Islet of Langerhans (tissue), 1 donor: ENCODE measurements at regions not wholly inside any gene's neighbourhood (a gene's known extent, or its start where the extent isn't known, plus 50 kb on each side); places are given as distances from the start of the nearest gene placed in this dataset.

Source experiments
- FAIRE-seq: peaks from one replicate; lab custom pipeline; 2011; peaks lifted over from hg19 to GRCh38; lab: Jason Lieb, UNC

DNA sequence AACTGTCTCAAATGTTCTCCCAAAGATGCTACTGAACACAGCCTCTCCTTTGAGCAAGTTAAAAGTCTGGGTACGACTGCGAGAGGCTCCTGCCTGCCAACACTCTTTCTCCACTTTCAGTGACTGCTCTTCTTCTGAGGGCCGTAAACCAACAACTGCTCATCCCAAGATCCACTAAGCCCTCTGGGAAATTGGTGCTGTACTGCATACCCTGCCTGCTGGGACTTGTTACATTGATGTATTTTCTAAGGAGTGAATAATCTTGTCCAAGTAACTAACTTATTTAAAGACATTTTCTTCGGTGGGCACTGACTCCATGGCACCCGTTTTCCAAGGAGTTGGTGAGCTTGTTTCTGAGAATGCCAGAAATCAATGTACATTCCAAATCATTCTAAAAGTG, 87.2 kb downstream of the ZNF280B start:
- FAIRE-seq, result no peak

DNA sequence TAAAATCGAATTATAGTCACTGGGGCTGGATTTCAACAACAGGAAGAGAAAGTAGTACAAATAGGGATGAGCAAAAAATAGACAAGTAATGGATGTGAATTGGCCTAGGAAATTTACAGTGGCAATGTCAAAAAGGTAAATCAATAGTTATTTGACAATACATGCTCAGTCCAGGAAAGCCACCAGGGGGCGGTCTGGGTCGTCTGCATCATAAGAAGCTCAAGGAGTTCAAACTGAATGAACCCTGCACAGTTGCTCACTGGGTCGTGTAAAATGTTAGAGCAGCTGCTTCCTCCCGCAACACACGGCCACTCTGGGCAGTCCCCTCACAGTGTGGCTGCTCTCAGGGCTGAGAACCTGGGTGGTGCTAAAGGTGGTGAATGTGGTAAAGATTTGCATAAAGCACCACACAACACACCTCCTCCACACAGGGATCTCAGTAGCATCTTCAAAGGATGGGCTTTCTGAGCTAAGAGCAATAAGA, 85.9 kb downstream of the ZNF280B start:
- no peak for FAIRE-seq

DNA sequence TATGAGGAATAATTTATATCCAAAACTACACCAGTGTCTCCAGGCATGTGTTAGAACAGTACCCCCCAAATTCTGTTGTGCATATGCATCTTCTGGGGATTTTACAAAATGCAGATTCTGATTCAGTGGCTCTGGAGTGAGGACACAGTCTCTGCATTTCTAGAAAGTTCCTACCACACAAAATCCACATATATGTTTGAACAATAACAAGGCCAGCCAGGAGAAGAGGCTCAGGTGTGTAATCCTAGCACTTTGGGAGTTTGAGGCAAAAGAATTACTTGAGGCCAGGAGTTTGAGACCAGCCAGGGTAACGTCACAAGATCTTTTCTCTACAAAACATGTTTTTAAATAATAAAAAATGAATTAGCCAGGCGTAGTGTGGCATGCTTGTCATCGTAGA, 84.9 kb downstream of the ZNF280B start:
- FAIRE-seq, result no peak

DNA sequence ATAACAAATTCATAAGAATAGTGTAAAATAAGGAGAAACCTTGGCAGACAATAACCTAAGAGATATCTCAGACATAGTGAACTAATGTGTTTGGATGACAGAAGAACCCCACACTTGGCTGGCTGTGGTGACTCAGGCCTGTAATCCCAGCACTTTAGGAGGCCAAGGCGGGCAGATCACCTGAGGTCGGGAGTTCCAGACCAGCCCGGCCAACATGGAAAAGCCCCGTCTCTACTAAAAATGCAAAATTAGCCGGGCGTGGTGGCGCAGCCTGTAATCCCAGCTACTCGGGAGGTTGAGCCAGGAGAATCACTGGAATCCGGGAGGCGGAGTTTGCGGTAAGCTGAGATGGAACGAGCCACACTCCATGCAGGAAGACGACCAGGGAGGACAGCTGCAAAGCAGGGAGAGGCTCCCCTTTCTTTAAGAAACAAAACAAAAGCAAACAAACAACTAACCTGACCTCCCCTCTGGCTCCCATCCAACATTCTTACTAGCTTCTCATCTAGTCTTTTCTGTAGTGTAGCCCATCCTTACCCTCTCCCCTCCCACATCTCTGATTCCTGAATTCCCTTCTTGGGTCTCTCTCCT, 84.2 kb downstream of the ZNF280B start:
- FAIRE-seq, result no peak

DNA sequence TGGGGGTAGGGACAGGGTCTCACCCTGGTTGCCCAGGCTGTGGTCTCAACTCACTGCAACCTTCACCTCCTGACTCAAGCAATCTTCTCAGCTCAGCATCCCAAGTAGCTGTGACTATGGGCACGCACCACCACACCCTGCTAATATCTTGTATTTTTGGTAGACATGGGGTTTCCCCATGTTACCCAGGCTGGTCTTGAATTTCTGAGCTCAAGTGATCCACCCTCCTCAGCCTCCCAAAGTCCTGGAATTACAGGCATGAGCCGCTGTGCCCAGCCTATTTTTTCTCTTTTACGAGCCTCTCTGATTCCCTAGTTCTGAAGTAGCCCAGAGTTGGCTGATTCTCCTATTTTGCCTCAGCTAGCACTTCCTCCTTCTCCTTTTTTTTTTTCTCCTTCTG, 83.6 kb downstream of the ZNF280B start:
- no peak for FAIRE-seq

DNA sequence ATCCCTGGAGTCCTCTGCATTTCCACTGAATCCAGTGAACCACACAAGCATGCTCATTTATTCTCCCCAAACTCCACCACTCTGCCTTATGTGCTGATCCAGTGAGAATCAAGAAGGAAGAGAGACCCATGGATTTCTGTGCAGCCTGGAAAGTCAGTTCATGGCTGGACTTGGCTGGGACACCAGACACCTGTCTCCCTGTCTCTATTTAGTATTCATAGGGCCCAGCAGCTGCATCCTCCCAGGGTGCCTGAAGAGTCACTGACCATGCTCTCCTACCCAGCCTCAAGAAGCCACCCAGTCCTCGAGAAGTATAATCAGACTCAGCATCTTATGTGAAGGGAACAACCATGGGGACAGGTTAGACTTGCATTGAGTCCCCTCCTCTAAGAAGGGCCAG, 83.2 kb downstream of the ZNF280B start:
- FAIRE-seq, result no peak

DNA sequence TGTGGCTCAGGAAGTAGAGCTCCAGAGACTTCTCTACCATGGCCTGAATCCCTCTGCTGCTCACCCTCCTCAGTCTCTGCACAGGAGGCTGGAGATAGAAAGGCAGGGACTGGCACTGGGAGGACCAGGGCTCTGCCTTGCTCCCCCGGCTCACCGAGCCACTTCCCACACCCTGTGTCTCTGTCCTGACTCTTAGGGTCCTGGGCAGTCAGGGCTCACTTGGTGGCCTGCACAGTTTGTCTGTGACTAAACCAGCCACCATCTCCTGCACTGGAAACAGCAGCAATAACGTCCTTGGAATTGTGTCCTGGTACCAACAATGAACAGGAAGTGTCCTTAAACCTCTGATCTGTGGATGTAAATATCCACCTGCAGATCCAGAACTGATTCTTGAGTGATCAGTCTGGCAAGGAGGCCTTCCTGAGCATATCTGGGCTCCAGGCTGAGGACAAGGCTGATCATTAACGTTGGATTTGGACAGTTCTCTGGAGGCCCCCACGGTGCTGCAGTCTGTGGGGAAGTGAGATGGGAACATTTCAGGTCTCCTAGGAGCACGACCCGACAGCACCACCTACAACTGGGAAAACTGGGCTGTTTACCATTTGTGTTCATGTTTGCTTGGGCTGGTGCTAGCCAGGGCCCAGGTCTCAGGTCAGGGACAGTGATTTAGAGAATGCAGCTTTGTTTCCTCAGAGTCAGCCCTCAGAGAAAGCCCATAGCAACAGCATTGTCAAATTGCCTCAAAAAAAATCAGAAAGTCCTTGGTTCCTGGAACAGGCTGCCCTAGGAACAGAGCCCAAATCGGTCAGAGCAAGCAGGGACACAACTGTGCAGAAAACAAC, 82.5 kb downstream of the ZNF280B start:
- FAIRE-seq, result no peak

DNA sequence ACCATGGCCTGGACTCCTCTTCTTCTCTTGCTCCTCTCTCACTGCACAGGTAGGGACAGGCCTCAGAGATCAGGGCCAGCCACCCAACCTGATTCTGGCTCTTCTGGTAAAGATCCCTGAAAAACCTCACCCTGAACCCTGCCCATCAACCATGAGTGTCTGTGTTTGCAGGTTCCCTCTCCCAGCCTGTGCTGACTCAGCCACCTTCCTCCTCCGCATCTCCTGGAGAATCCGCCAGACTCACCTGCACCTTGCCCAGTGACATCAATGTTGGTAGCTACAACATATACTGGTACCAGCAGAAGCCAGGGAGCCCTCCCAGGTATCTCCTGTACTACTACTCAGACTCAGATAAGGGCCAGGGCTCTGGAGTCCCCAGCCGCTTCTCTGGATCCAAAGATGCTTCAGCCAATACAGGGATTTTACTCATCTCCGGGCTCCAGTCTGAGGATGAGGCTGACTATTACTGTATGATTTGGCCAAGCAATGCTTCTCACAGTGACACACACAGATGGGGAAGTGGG, 80.9 kb downstream of the ZNF280B start:
- FAIRE-seq, result no peak

DNA sequence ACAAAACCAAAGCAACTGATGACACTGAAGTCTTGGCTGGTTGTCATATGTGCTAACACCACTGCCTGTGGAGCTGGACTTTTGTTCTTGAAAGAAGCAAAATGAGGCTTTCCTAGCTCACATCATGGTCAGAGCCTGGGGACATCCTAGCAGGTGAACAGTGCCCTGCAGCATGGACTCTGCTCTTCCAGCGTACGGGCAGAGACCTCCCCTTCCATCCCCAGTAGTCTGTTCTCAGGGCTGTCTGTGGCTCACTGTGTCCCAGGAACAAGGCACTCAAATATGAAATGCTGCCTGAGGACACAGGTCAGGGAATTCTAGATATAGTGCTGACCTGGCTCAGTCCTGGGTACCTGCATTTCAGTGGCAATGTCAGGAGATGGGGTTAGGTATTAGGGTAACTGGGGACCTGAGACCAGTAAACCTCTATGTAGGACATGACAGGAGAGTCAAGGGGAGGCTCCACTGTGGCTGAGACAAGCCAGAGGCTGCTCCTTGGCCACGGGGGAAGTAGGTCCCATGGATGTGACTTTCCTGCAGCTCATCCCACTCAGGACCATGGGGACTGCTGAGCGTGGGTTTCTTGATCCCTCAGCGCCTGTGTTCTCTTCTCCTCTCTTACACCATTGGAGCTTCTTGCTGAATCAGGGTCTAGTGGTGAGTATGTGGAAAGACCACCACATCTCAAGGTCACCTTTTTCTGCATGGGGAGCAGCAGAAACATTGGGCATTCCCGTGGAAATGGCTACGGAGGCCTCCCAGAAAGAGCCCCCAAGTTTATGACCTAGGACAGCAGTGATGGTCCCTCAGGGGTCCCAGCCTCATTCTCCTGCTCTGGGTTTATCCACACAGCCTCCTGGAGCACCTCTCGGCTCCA, 80.1 kb downstream of the ZNF280B start:
- FAIRE-seq, result no peak

DNA sequence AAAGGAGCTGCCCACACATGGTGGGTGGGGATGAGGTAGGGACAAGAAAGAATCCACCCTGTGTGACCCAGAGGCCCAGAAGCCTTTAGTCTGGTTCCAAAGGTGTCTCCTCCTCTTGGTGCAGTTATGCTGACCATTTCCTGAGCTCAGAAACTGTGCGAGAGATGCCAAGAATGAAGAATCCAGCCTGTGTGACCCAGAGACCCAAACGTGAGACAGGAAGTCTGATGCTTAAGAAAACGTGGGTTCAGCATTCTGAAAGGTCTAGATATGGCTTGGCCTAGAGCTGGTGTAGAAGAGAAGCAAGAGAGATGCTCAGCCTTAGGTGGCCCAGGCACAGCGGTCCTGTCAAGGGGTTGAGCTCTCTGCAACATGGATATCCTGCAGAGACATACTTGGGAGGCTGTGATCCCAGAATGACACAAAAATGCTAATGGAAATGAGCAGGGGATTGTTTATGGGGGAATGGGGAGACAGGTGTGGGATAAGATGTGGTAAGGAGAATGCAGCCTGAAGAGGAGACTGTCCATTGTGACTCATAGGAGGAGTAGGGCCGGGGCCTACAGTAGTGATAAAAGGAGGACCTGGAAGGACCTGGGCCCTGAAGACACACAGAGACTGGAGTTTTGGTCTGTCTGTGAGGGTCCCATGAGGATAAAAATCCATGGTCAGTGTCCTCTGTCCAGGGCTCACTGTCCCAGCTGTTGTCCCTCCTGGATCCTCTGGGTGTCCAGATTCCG, 79.0 kb downstream of the ZNF280B start:
- no peak for FAIRE-seq

DNA sequence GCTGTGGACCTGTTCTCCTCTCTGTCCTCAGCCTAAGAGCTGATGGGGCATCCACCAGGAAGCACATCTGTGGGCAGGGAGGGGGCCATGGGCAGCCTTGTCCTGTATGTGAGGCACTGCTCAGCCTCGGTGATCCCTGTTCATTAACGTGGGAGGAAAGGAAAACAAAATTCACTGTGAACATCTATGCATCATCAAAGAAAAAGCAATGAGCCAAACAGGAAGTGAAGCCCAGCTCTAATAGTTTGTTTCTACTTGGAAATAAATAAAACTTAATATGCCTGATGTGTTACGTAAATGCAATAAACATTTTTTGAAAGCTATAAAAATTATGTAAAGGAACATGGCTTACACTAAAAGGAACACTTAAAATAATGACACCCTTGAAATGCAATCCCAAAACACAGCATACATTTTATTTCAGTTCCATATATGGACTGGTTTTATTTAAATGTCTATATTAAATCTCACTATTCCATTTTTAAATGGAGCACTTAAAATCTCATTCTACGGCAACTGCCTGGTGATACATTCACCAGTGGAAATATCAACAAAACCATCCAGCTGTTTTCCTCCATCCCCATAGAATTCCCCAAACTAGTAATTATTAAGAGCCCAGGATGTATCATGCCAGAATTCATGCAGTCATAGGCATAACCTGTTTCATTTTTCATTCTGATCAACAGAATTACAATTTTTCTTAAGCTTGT, 78.3 kb downstream of the ZNF280B start:
- FAIRE-seq, result no peak

DNA sequence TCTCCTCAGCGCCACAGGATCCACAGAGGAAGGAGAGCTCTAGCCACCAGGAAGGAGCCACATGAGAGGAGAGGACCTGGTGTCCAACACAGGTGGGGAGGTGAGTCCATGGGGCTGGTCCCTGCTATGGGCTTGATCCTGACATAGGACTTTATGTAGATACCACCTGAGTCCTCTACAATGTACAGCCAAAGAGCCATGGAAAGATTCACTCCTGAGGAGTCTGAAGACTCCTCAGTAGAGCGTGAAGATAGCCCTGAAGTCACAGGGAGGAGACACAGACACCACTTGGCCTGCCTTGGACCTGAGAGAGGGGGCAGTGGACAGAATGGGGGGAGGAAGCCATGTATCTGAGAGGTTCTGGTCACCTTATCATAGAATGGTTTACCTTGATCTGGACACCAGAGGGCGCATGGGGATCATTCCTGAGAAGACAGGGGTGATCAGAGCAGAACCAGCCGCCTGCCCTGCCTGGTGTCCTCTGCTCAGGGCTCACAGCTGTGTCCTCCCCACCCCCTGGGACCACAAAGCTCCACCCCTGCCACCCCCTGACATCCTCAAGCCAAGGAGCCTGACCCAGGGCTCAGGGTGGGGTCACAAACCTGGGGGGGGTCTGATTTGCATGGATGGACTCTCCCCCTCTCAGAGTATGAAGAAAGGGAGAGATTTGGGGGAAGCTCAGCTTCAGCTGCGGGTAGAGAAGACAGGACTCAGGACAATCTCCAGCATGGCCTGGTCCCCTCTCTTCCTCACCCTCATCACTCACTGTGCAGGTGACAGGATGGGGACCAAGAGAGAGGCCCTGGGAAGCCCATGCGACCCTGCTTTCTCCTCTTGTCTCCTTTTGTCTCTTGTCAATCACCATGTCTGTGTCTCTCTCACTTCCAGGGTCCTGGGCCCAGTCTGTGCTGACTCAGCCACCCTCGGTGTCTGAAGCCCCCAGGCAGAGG, 77.0 kb downstream of the ZNF280B start:
- no peak for FAIRE-seq

DNA sequence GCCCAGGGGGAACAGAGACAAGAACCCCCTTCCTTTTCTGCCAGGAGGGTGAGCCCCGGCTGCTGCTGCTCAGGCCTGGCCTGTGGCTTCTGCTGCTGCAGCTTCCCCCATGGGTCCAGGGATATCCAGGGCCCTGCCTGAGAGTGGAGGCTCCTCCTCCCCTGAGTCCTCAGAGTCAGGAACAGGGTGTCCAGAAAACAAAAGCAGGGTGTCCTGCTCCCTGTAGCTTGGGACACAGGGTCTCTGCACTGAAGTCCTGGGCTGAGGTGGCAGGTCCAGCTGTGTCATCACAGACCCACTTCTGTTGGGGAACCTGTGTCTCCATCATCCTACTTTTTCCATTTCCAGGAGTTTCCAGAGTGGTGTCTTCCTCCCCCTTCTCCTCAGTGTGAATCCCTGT, 76.1 kb downstream of the ZNF280B start:
- FAIRE-seq, result no peak

DNA sequence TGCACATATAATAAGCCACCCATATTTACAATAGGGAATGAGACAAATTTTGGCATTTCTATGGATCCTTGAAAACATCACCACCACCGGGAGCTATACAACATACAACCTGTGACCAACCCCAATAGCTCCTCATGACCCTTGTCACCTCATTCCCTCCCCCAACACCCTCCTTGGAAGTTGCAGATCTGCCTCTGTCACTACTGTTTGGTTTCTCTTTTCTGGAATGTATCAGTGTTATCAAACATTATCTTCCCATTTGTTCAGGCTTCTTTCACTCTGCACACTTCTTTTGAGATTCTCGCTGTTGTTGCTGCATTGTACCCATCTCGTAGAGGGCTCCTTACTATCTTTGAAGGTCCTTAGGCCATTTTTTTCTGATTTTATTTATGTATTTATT, 75.6 kb downstream of the ZNF280B start:
- FAIRE-seq, result no peak

DNA sequence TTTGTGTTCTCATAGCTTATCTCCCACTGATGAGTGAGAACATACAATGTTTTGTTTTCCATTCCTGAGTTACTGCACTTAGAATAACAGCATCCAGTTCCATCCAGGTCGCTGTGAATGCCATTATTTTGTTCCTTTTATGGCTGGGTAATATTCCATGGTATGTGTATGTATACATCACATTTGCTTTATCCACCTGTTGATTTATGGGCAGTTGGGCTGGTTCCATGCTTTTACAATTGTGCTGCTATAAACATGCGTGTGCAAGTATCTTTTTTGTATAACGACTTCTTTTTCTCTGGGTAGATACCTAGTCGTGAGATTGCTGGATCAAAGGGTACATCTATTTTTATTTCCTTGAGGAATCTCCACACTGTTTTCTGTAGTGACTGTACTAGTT, 74.8 kb downstream of the ZNF280B start:
- FAIRE-seq, result no peak
